ENCODE measurements at regions not wholly inside any gene's neighbourhood (a gene's known extent, or its start where the extent isn't known, plus 50 kb on each side); places are given as distances from the start of the nearest gene placed in this dataset.

- Histone ChIP-seq H3K4me1 (ENCODE audit: control insufficient read depth in 1 of 2, insufficient read depth in 2 of 2, low read depth in 1 of 2, low read length in 1 of 2) (peaks cover 0 to 5% of the 10 kb centered on the region in 2 experiments; a peak in 1 of 4 replicates), H3K9me2 (no peaks in the 10 kb centered on the region), H3F3A (replicated peaks; ENCODE audit: insufficient read depth) (no peaks in the 10 kb centered on the region), H4K20me1 (ENCODE audit: insufficient read depth) (no peaks in the 10 kb centered on the region), H3K27ac (ENCODE audit: low read depth in 2 of 2, low read length in 1 of 2) (no peak overlapping the region), H3K9ac (no peak overlapping the region), H3K4me2 (no peak overlapping the region), H3K79me2 (ENCODE audit: insufficient read depth) (no peaks in the 10 kb centered on the region), H3K36me3 (replicated peaks in 1 of 2; ENCODE audit: control insufficient read depth in 1 of 2, insufficient read depth in 2 of 2, low read length in 1 of 2) (no peaks in the 10 kb centered on the region), H3K4me3 (ENCODE audit: low read depth in 2 of 2, low read length in 1 of 2) (no peak overlapping the region), H2AFZ (ENCODE audit: low read depth) (no peak overlapping the region), H3K27me3 (ENCODE audit: insufficient read depth) (no peaks in the 10 kb centered on the region), H3K9me3 (no peaks in the 10 kb centered on the region)
- TF ChIP-seq FOXM1 (IDR thresholded peaks at IDR 0.05; ENCODE audit: low read depth) (no peak), REST (IDR thresholded peaks at IDR 0.05; ENCODE audit: low read depth, low read length) (no peak), FOSL2 (IDR thresholded peaks at IDR 0.05; ENCODE audit: borderline replicate concordance, low read depth) (no peak), FOXJ3 (CRISPR knock-in tag; IDR thresholded peaks at IDR 0.05) (no peak), GATA2 (CRISPR knock-in tag; IDR thresholded peaks at IDR 0.05) (no peak), USF1 (IDR thresholded peaks at IDR 0.05; ENCODE audit: borderline replicate concordance, low read depth) (no peak), IRF3 (IDR thresholded peaks at IDR 0.05; ENCODE audit: low read depth, low read length) (no peak), CHD2 (IDR thresholded peaks at IDR 0.05; ENCODE audit: low read length, partially characterized antibody) (no peak), RAD21 (IDR thresholded peaks at IDR 0.05; ENCODE audit: low read length) (no peak), TAF1 (IDR thresholded peaks at IDR 0.05; ENCODE audit: borderline replicate concordance, low read depth, low read length) (no peak), USF2 (IDR thresholded peaks at IDR 0.05; ENCODE audit: borderline replicate concordance, low read depth, low read length) (no peak), POLR2AphosphoS5 (IDR thresholded peaks at IDR 0.05; ENCODE audit: low read depth, low read length) (no peak), RCOR1 (IDR thresholded peaks at IDR 0.05; ENCODE audit: low read length) (no peak), CTCF (IDR thresholded peaks at IDR 0.05) (no peak), EZH2phosphoT487 (IDR thresholded peaks at IDR 0.05; ENCODE audit: borderline replicate concordance, low read depth) (no peak), ELF1 (IDR thresholded peaks at IDR 0.05) (no peak), PBX3 (IDR thresholded peaks at IDR 0.05) (no peak)
- DNase-seq = no peak
- 19% methylated on average over 1 of the region's 1 CpG for WGBS (ENCODE audit: low lambda C conversion rate)
- ChIA-PET POLR2A (no interaction called here), CTCF (no interaction called here)
Measured at GRCh38 chr2:16214391-16214790, 274.0 kb downstream of the MYCN start.
